ENCODE measurements at regions not wholly inside any gene's neighbourhood (a gene's known extent, or its start where the extent isn't known, plus 50 kb on each side); places are given as distances from the start of the nearest gene placed in this dataset.

DNA sequence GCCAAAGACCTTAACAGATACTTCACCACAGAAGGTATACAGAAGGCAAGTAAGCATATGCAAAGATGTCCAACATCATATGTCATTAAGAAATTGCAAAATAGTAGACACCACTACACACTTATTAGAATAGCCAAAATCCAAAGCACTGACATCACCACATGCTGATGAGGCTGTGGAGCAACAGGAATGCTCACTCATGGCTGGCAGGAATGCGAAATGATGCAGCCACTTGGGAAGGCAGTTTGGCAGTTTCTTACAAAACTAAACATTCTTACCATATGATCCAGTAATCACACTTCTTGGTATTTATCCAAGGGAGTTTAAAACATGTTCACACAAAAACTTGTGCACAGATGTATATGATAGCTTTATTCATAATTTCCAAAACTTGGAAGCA is 261.2 kb upstream of the AJAP1 start:
- no peak for DNase-seq
- H3K9me3 ChIP-seq: peaks cover 8% of the 10 kb centered on the region
- intact Hi-C loops (cut with DNase I, micrococcal nuclease): no loop called here
- ATAC-seq: no peak
- no peak overlapping the region for H3K4me3 ChIP-seq
- H3K36me3 ChIP-seq (ENCODE audit: low read depth): no peaks in the 10 kb centered on the region
- TF ChIP-seq, protein P1, sequence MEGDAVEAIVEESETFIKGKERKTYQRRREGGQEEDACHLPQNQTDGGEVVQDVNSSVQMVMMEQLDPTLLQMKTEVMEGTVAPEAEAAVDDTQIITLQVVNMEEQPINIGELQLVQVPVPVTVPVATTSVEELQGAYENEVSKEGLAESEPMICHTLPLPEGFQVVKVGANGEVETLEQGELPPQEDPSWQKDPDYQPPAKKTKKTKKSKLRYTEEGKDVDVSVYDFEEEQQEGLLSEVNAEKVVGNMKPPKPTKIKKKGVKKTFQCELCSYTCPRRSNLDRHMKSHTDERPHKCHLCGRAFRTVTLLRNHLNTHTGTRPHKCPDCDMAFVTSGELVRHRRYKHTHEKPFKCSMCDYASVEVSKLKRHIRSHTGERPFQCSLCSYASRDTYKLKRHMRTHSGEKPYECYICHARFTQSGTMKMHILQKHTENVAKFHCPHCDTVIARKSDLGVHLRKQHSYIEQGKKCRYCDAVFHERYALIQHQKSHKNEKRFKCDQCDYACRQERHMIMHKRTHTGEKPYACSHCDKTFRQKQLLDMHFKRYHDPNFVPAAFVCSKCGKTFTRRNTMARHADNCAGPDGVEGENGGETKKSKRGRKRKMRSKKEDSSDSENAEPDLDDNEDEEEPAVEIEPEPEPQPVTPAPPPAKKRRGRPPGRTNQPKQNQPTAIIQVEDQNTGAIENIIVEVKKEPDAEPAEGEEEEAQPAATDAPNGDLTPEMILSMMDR (IDR thresholded peaks at IDR 0.05): no peak
- H3K4me1 ChIP-seq (ENCODE audit: low read depth): no peaks in the 10 kb centered on the region

DNA sequence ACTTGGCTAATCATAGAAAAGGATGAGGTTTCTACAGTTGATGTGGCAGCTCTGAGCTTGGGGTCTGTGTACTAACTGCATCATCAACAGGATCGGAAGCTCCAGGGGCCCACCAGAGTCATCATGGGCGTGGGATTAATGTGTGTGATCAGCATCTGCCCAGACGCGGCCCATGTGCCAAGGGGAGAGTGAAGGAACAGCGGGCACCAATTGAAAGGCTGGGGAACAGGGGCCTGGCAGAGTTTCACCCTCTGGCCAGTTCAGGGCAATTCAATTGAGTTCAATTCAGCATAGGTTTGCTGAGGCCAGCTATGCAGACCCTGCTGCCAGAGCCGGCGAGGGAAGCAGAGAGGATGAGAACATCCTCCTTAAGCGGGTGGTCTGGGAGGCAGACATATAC is 260.0 kb upstream of the AJAP1 start:
- no peak for ATAC-seq
- intact Hi-C loops (cut with DNase I, micrococcal nuclease): no loop called here
- Histone ChIP-seq H3K36me3 (ENCODE audit: low read depth) (no peaks in the 10 kb centered on the region), H3K4me3 (no peak overlapping the region), H3K9me3 (peaks cover 8% of the 10 kb centered on the region), H3K4me1 (ENCODE audit: low read depth) (no peaks in the 10 kb centered on the region)
- TF ChIP-seq, protein P1 (IDR thresholded peaks at IDR 0.05): no peak
- DNase-seq: no peak

DNA sequence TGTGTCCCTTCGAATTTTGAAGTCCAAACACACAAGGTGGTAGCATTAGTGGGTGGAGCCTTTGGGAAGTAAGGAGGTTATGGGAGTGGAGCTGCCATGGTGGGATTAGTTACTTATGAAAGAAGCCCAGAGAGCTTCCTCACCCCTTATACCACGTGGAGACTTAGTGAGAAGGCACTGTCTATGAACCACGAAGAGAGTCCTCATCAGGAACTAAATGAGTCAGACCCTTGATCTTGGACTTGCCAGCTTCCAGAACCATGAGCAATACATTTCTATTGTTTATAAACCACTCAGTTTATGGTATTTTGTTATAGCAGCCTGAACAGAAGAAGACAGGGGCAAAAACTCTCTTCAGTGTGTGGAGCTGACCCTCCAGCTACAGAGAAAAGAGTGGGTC is 259.3 kb upstream of the AJAP1 start:
- Histone ChIP-seq H3K9me3 (peaks cover 8% of the 10 kb centered on the region), H3K4me1 (ENCODE audit: low read depth) (no peaks in the 10 kb centered on the region), H3K36me3 (ENCODE audit: low read depth) (no peaks in the 10 kb centered on the region), H3K4me3 (no peak overlapping the region)
- no peak for ATAC-seq
- TF ChIP-seq, protein P1 (IDR thresholded peaks at IDR 0.05): no peak
- no peak for DNase-seq
- intact Hi-C loops (cut with DNase I, micrococcal nuclease): no loop called here

DNA sequence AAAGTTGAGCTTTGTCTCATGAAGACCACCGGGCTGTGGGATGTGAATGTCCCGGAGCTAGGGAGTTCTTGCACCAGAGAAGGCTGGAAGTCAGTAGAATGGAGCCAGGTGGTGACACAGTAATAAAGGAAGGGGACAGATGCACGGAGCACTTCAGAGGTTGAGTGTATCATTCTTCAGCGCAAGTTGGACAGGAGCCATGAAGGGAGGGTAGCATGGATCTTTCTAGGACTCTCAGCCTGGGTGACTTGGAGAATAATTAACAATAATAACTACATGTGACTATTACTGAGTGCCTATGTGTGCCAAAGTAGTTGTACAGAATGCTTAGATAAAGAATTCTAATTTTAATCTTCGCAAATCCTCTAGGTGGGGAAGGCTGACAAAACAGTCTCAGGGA is 258.7 kb upstream of the AJAP1 start:
- intact Hi-C loops (cut with DNase I, micrococcal nuclease): no loop called here
- DNase-seq (no peak), ATAC-seq (no peak)
- H3K4me1 ChIP-seq (ENCODE audit: low read depth): no peaks in the 10 kb centered on the region
- H3K9me3 ChIP-seq: peaks cover 8% of the 10 kb centered on the region
- no peak overlapping the region for H3K4me3 ChIP-seq
- TF ChIP-seq, protein P1 (IDR thresholded peaks at IDR 0.05): no peak
- H3K36me3 ChIP-seq (ENCODE audit: low read depth): no peaks in the 10 kb centered on the region

GRCh38 chr1:4396551-4396950 is 257.9 kb upstream of the AJAP1 start:
- no peak for ATAC-seq
- Histone ChIP-seq H3K4me1 (ENCODE audit: low read depth) (no peaks in the 10 kb centered on the region), H3K36me3 (ENCODE audit: low read depth) (no peaks in the 10 kb centered on the region), H3K4me3 (no peak overlapping the region), H3K9me3 (peaks cover 8% of the 10 kb centered on the region)
- intact Hi-C loops (cut with DNase I, micrococcal nuclease): no loop called here
- no peak for DNase-seq
- TF ChIP-seq, protein P1 (IDR thresholded peaks at IDR 0.05): no peak

DNA sequence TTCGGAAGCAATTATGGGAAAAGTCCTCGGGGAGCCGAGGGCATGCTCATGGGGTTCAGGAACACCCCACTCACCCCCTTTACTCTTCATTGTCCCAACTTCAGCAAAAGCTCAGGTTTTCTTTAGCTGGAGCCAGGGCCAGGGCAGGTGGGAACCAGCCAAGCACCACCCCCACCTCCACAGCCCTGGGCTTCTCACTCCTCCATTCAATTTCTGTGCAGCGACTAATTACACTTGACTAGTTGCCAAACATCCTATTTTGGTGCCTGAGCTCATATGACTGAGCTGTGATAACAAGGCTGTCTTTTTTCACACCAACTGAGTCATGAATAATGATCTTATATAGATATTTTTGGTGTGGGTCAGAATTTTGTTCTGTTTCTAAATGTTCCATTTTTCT is 257.2 kb upstream of the AJAP1 start:
- TF ChIP-seq, protein P1 (IDR thresholded peaks at IDR 0.05): no peak
- Histone ChIP-seq H3K4me1 (ENCODE audit: low read depth) (no peaks in the 10 kb centered on the region), H3K36me3 (ENCODE audit: low read depth) (no peaks in the 10 kb centered on the region), H3K9me3 (peaks cover 8% of the 10 kb centered on the region), H3K4me3 (no peak overlapping the region)
- ATAC-seq: no peak
- DNase-seq: no peak
- intact Hi-C loops (cut with DNase I, micrococcal nuclease): no loop called here

Data from mucosa of descending colon (tissue), 3 donors.